Heart left ventricle (tissue), 16 donors: ENCODE measurements at regions not wholly inside any gene's neighbourhood (a gene's known extent, or its start where the extent isn't known, plus 50 kb on each side); places are given as distances from the start of the nearest gene placed in this dataset.

Source experiments
- ATAC-seq, 4 donors: fragments of 200-7000 bp; cut with Tn5 transposase; one replicate each; pipeline ENCODE4 v1.9.1; 2020 to 2022; ENCODE audit warnings: moderate library complexity in 4 of 4, mild to moderate bottlenecking in 3 of 4, moderate number of reproducible peaks in 1 of 4
- DNase-seq, 5 donors: peaks; one replicate each; pipeline ENCODE4 v3.0.0-alpha.2; 2020
- H3K27ac ChIP-seq, 12 donors: fragments of 200-600 bp; sonication (generic) in 4 of 12; one replicate each; pipeline versions ENCODE4 v1.5.0 to v1.8.0; 2016 to 2022; ENCODE audit warnings: mild to moderate bottlenecking in 2 of 12
- H3K27me3 ChIP-seq, 9 donors: fragments of 200-600 bp; sonication (generic) in 2 of 9; one replicate each; pipeline versions ENCODE4 v1.5.1 to v1.8.0; 2016 to 2022; ENCODE audit warnings: mild to moderate bottlenecking in 3 of 9
- H3K36me3 ChIP-seq, 9 donors: fragments of 200-600 bp; sonication (generic) in 2 of 9; one replicate each; pipeline versions ENCODE4 v1.5.0 to v1.8.0; 2018 to 2022; ENCODE audit warnings: mild to moderate bottlenecking in 2 of 9
- H3K4me1 ChIP-seq, 12 donors: fragments of 200-600 bp; sonication (generic) in 4 of 12; one replicate each; pipeline versions ENCODE4 v1.5.0 to v1.8.0; 2016 to 2022; ENCODE audit warnings: mild to moderate bottlenecking in 3 of 12
- H3K4me3 ChIP-seq, 12 donors: fragments of 200-600 bp; sonication (generic) in 4 of 12; one replicate each; pipeline versions ENCODE4 v1.5.0 to v1.8.0; 2017 to 2022; ENCODE audit warnings: mild to moderate bottlenecking in 9 of 12, moderate library complexity in 4 of 12
- H3K9me3 ChIP-seq, 12 donors: fragments of 200-600 bp; sonication (generic) in 4 of 12; one replicate each; pipeline versions ENCODE4 v1.5.0 to v1.8.0; 2016 to 2022; ENCODE audit warnings: mild to moderate bottlenecking in 1 of 12
- CTCF ChIP-seq, 12 donors: fragments of 200-600 bp; sonication (generic) in 4 of 12; IDR thresholded peaks; one replicate each; pipeline versions ENCODE4 v1.5.0 to v1.8.0; 2018 to 2022; ENCODE audit warnings: antibody characterized with exemption in 12 of 12, mild to moderate bottlenecking in 5 of 12
- POLR2A ChIP-seq, 2 donors: fragments of 450-650 bp; IDR thresholded peaks; one replicate each; pipeline ENCODE4 v1.6.1; 2017; ENCODE audit warnings: antibody characterized with exemption in 2 of 2, mild to moderate bottlenecking in 2 of 2, moderate library complexity in 2 of 2
- WGBS, 4 donors: extraction: QIAGEN DNeasy Blood & Tissue Kit in 2 of 4; methylation state at CpG; one replicate each; pipeline versions ENCODE4 v1.1.5 to v1.1.7; 2013 to 2018; 5-methylcytosine and 5-hydroxymethylcytosine counted together
- intact Hi-C, 10 donors: fragments of 100-400 bp; cut with DNase I; formaldehyde crosslinking; loops; one replicate each; pipeline versions ENCODE4 v1.11.1 to v1.14.2; 2022
- donor health status: ischemic (EF 13 %, LVEDD 7.1; RV severe dilation, severe dysfunction).
- donor health status: healthy with polysubstance abuse.
- donor health status: DM: no; HTN: yes; CAD: no.
- donor health status: DM: no; HTN: no; CAD: no.
- donor health status: ischemic (EF 25% LVEDD 6.9; RV normal size, moderate dysfunction).
- donor health status: ischemic (EF 25% LVEDD 5.7; RV mildly dilated, moderate dysfunction).
- donor health status: healthy.
- donor health status: DM: yes; HTN: yes; CAD: no.
- donor health status: ischemic (EF 35%, LVEDD 5.7; RV mildly dilated, moderate dysfunction).
- donor health status: nonischemic (EF 11% LVEDD 7.7; RV severe dilation, severe dysfunction).
- donor health status: DM: yes; HTN: yes; CAD: no.
- donor health status: PGD.
- donor health status: ischemic (EF 29% LVEDD 5.4; RV normal size, mild dysfunction).
- donor health status: nonischemic (EF 23%, LVEDD 6.1; RV moderate dilation, normal function).

GRCh38 chr1:115404911-115405310 lies 66.9 kb upstream of the NGF start:
- WGBS, 4 donors: 69 to 80% (median 75%) methylated on average over 2 of the region's 2 CpGs
- H3K4me3 ChIP-seq: no peak overlapping the region
- no peaks in the 10 kb centered on the region for H3K27me3 ChIP-seq
- ATAC-seq: no peak
- no peaks in the 10 kb centered on the region for H3K36me3 ChIP-seq
- peaks cover 0 to 24% (median 11%) of the 10 kb centered on the region in 12 donors for H3K4me1 ChIP-seq
- TF ChIP-seq CTCF (IDR thresholded peaks at IDR 0.05) (no peak), POLR2A (IDR thresholded peaks at IDR 0.05) (no peak)
- H3K9me3 ChIP-seq: peaks cover 0 to 12% (median 2%) of the 10 kb centered on the region in 12 donors
- DNase-seq: no peak
- H3K27ac ChIP-seq: no peak overlapping the region
- intact Hi-C loops: no loop called here

- Histone ChIP-seq H3K27ac (no peak overlapping the region), H3K36me3 (no peaks in the 10 kb centered on the region), H3K27me3 (no peaks in the 10 kb centered on the region), H3K9me3 (peaks cover 0 to 12% (median 2%) of the 10 kb centered on the region in 12 donors), H3K4me3 (no peak overlapping the region), H3K4me1 (peaks cover 0 to 17% (median 0%) of the 10 kb centered on the region in 12 donors)
- intact Hi-C loops: no loop called here
- DNase-seq (no peak), ATAC-seq (peak in 3 of 4 donors; percentile 16 to 35 (median 33))
- WGBS, 4 donors: 50 to 78% (median 65%) methylated on average over 2 of the region's 2 CpGs
- TF ChIP-seq CTCF (IDR thresholded peaks at IDR 0.05) (no peak), POLR2A (IDR thresholded peaks at IDR 0.05) (no peak)
These were observed 64.7 kb upstream of the NGF start for GRCh38 chr1:115402753-115403184.

- no peak overlapping the region for H3K27ac ChIP-seq
- no peak for TF ChIP-seq CTCF (IDR thresholded peaks at IDR 0.05)
- no peak for TF ChIP-seq POLR2A (IDR thresholded peaks at IDR 0.05)
- intact Hi-C loops: no loop called here
- no peaks in the 10 kb centered on the region for H3K27me3 ChIP-seq
- H3K36me3 ChIP-seq: no peaks in the 10 kb centered on the region
- peaks cover 0 to 11% (median 2%) of the 10 kb centered on the region in 12 donors for H3K9me3 ChIP-seq
- H3K4me1 ChIP-seq: peaks cover 0 to 17% (median 0%) of the 10 kb centered on the region in 12 donors
- no peak overlapping the region for H3K4me3 ChIP-seq
- WGBS, 4 donors: 63 to 79% (median 70%) methylated on average over 1 of the region's 1 CpG
- DNase-seq (no peak), ATAC-seq (no peak)
These were observed 63.6 kb upstream of the NGF start for GRCh38 chr1:115401676-115402075.

GRCh38 chr1:115400891-115401290 lies 62.8 kb upstream of the NGF start:
- peaks cover 0 to 4% (median 0%) of the 10 kb centered on the region in 12 donors for H3K9me3 ChIP-seq
- intact Hi-C loops: no loop called here
- 88 to 98% (median 92%) methylated on average over 1 of the region's 1 CpG for WGBS, 4 donors
- H3K27me3 ChIP-seq: no peaks in the 10 kb centered on the region
- H3K4me1 ChIP-seq: peaks cover 0 to 17% (median 0%) of the 10 kb centered on the region in 12 donors
- TF ChIP-seq CTCF (IDR thresholded peaks at IDR 0.05): no peak
- TF ChIP-seq POLR2A (IDR thresholded peaks at IDR 0.05): no peak
- DNase-seq (no peak), ATAC-seq (no peak)
- no peaks in the 10 kb centered on the region for H3K36me3 ChIP-seq
- no peak overlapping the region for H3K4me3 ChIP-seq
- no peak overlapping the region for H3K27ac ChIP-seq
